Esophagus squamous epithelium (tissue), 4 donors: ENCODE measurements at regions not wholly inside any gene's neighbourhood (a gene's known extent, or its start where the extent isn't known, plus 50 kb on each side); places are given as distances from the start of the nearest gene placed in this dataset.

Source experiments
- POLR2A ChIP-seq, 4 donors: fragments of 450-650 bp; IDR thresholded peaks; one replicate each; pipeline ENCODE4 v1.6.1; 2017; ENCODE audit warnings: antibody characterized with exemption in 4 of 4, mild to moderate bottlenecking in 4 of 4, moderate library complexity in 3 of 4
- TF ChIP-seq, protein P1 (sequence below), 6 experiments: fragments of 450-650 bp in 4 of 6; fragments of 200-600 bp in 2 of 6; sonication (generic) in 2 of 6; IDR thresholded peaks; one replicate each; pipeline ENCODE4 v1.5.1; 2016 to 2019; ENCODE audit warnings: antibody characterized with exemption in 6 of 6, mild to moderate bottlenecking in 4 of 6, moderate library complexity in 4 of 6

DNA sequence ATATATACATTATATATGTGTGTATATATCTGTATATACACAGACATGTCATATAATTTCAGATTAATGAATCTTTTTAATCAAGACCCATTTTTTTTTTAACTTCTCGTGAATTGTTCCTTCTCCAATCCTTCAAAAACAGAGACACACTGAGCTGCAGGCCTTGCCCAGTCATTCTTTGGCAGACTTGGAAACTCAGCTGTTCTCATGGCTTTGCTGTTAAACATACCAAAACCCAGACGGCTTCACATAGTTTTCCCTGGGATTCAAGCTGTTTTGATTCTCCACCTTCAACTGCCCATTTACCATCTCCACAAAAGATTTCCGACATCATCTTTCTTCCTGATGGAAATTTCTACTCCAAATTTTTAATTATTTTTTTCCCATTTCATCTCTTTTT, 148.7 kb downstream of the KCNJ2 start:
- TF ChIP-seq, protein P1, sequence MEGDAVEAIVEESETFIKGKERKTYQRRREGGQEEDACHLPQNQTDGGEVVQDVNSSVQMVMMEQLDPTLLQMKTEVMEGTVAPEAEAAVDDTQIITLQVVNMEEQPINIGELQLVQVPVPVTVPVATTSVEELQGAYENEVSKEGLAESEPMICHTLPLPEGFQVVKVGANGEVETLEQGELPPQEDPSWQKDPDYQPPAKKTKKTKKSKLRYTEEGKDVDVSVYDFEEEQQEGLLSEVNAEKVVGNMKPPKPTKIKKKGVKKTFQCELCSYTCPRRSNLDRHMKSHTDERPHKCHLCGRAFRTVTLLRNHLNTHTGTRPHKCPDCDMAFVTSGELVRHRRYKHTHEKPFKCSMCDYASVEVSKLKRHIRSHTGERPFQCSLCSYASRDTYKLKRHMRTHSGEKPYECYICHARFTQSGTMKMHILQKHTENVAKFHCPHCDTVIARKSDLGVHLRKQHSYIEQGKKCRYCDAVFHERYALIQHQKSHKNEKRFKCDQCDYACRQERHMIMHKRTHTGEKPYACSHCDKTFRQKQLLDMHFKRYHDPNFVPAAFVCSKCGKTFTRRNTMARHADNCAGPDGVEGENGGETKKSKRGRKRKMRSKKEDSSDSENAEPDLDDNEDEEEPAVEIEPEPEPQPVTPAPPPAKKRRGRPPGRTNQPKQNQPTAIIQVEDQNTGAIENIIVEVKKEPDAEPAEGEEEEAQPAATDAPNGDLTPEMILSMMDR (IDR thresholded peaks at IDR 0.05) = no peak
- TF ChIP-seq POLR2A (IDR thresholded peaks at IDR 0.05) = no peak
